Trophoblast cell (in vitro differentiated cells and primary cell): ENCODE measurements at regions not wholly inside any gene's neighbourhood (a gene's known extent, or its start where the extent isn't known, plus 50 kb on each side); places are given as distances from the start of the nearest gene placed in this dataset.

ENCODE experiments used
- DNase-seq, 2 donors: peaks; one replicate each; pipeline ENCODE4 v3.0.0-alpha.2; 2016
- H2AFZ ChIP-seq: 2 replicates; pipeline ENCODE4 v1.6.1; 2013; ENCODE audit warnings: low read length, moderate library complexity, mild to moderate bottlenecking; ENCODE audit not compliant: insufficient read depth, poor library complexity
- H2AK5ac ChIP-seq: 2 replicates; pipeline ENCODE4 v1.6.1; 2013; ENCODE audit warnings: mild to moderate bottlenecking, low read length
- H2BK120ac ChIP-seq: 2 replicates; pipeline ENCODE4 v1.6.1; 2013; ENCODE audit warnings: low read length, mild to moderate bottlenecking, moderate library complexity; ENCODE audit not compliant: insufficient read depth, poor library complexity
- H2BK12ac ChIP-seq: 2 replicates; pipeline ENCODE4 v1.6.1; 2013; ENCODE audit warnings: mild to moderate bottlenecking, low read length, moderate library complexity
- H2BK5ac ChIP-seq: 2 replicates; pipeline ENCODE4 v1.6.1; 2013; ENCODE audit warnings: low read length, low read depth, moderate library complexity, mild to moderate bottlenecking; ENCODE audit not compliant: poor library complexity
- H3K14ac ChIP-seq: 2 replicates; pipeline ENCODE4 v1.6.1; 2013; ENCODE audit warnings: mild to moderate bottlenecking, low read length
- H3K18ac ChIP-seq: 2 replicates; pipeline ENCODE4 v1.6.1; 2013; ENCODE audit warnings: mild to moderate bottlenecking, low read length
- H3K23ac ChIP-seq: 2 replicates; pipeline ENCODE4 v1.6.1; 2013; ENCODE audit warnings: low read length
- H3K27ac ChIP-seq: 2 replicates; pipeline ENCODE4 v1.5.1; 2013; ENCODE audit warnings: low read depth, mild to moderate bottlenecking, inconsistent platforms, low read length, moderate library complexity
- H3K27me3 ChIP-seq: 2 replicates; pipeline ENCODE4 v1.6.1; 2013; ENCODE audit warnings: inconsistent platforms, mild to moderate bottlenecking, low read length, moderate library complexity; ENCODE audit not compliant: insufficient read depth
- H3K36me3 ChIP-seq, 2 experiments: 1 replicate in 1 of 2; 2 replicates in 1 of 2; pipeline ENCODE4 v1.6.1; 2013; ENCODE audit warnings: low read length in 2 of 2, mild to moderate bottlenecking in 2 of 2, moderate library complexity in 1 of 2; ENCODE audit not compliant: insufficient read depth in 2 of 2, control insufficient read depth in 1 of 2
- H3K4ac ChIP-seq: 2 replicates; pipeline ENCODE4 v1.6.1; 2013; ENCODE audit warnings: low read depth, mild to moderate bottlenecking, low read length, moderate library complexity
- H3K4me1 ChIP-seq, 2 experiments: 1 replicate in 1 of 2; 2 replicates in 1 of 2; pipeline ENCODE4 v1.6.1; 2013; ENCODE audit warnings: low read length in 2 of 2, mild to moderate bottlenecking in 2 of 2, moderate library complexity in 1 of 2; ENCODE audit not compliant: insufficient read depth in 2 of 2, control insufficient read depth in 1 of 2
- H3K4me2 ChIP-seq: 2 replicates; pipeline ENCODE4 v1.6.1; 2013; ENCODE audit warnings: inconsistent platforms, mild to moderate bottlenecking, low read length, moderate library complexity
- H3K4me3 ChIP-seq: 2 replicates; pipeline ENCODE4 v1.5.1; 2013; ENCODE audit warnings: mild to moderate bottlenecking, low read depth, low read length, inconsistent platforms
- H3K79me1 ChIP-seq: one replicate; pipeline ENCODE4 v1.6.1; 2013; ENCODE audit warnings: low read length
- H3K79me2 ChIP-seq: 2 replicates; pipeline ENCODE4 v1.6.1; 2013; ENCODE audit warnings: low read length, mild to moderate bottlenecking; ENCODE audit not compliant: control insufficient read depth, insufficient read depth, poor library complexity
- H3K9ac ChIP-seq: 2 replicates; pipeline ENCODE4 v1.6.1; 2013; ENCODE audit warnings: mild to moderate bottlenecking, low read length
- H3K9me3 ChIP-seq: 2 replicates; pipeline ENCODE4 v1.6.1; 2013; ENCODE audit warnings: low read depth, mild to moderate bottlenecking, control low read depth, inconsistent platforms, low read length; ENCODE audit not compliant: insufficient read depth
- H4K12ac ChIP-seq: 2 replicates; pipeline ENCODE4 v1.6.1; 2013; ENCODE audit warnings: low read depth, mild to moderate bottlenecking, low read length, moderate library complexity
- H4K8ac ChIP-seq: 2 replicates; pipeline ENCODE4 v1.6.1; 2013; ENCODE audit warnings: low read depth, mild to moderate bottlenecking, low read length, moderate library complexity
- H4K91ac ChIP-seq: one replicate; pipeline ENCODE4 v1.6.1; 2013; ENCODE audit warnings: low read depth, mild to moderate bottlenecking, low read length, moderate library complexity
- WGBS: extraction: QIAGEN DNeasy Blood & Tissue Kit; methylation state at CpG from one replicate; pipeline ENCODE4 v1.1.7; 2013; ENCODE audit warnings: missing lambda C conversion rate; ENCODE audit not compliant: insufficient read length, insufficient coverage; ENCODE audit errors: extremely low coverage; 5-methylcytosine and 5-hydroxymethylcytosine counted together

DNA sequence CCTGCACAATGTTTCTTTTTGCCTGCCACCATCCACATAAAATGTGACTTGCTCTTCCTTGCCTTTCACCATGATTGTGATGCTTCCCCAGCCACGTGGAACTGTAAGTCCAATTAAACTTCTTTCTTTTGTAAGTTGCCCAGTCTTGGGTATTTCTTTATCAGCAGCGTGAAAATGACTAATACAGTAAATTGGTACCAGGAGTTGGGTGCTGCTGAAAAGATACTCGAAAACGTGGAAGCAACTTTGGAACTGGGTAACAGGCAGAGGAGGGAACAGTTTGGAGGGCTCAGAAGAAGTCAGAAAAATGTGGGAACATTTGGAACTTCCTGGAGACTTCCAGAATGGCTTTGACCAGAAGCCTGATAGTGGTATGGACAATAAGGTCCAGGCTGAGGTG is 425.3 kb downstream of the GPATCH2 start:
- H4K91ac ChIP-seq, result no peak overlapping the region
- H3K4ac ChIP-seq, result no peak overlapping the region
- H2AFZ ChIP-seq, result no peak overlapping the region
- no peak overlapping the region for H3K4me2 ChIP-seq
- H3K4me1 ChIP-seq, result no peaks in the 10 kb centered on the region
- H4K8ac ChIP-seq, result no peak overlapping the region
- H3K18ac ChIP-seq, result no peak overlapping the region
- no peaks in the 10 kb centered on the region for H3K27me3 ChIP-seq
- no peak overlapping the region for H3K9ac ChIP-seq
- no peak overlapping the region for H2BK120ac ChIP-seq
- no peak overlapping the region for H3K4me3 ChIP-seq
- no CpG with 5 or more reads among the region's 4 CpGs for WGBS
- H3K9me3 ChIP-seq, result no peaks in the 10 kb centered on the region
- H2BK5ac ChIP-seq, result no peak overlapping the region
- no peak overlapping the region for H2BK12ac ChIP-seq
- no peaks in the 10 kb centered on the region for H3K79me2 ChIP-seq
- no peak overlapping the region for H3K27ac ChIP-seq
- H2AK5ac ChIP-seq, result no peak overlapping the region
- H3K23ac ChIP-seq, result no peak overlapping the region
- H3K36me3 ChIP-seq, result no peaks in the 10 kb centered on the region
- no peak overlapping the region for H3K14ac ChIP-seq
- no peak overlapping the region for H4K12ac ChIP-seq
- no peaks in the 10 kb centered on the region for H3K79me1 ChIP-seq
- no peak for DNase-seq

GRCh38 chr1:217196616-217197015 is 434.3 kb downstream of the GPATCH2 start:
- Histone ChIP-seq H3K9ac (no peak overlapping the region), H4K12ac (no peak overlapping the region), H3K23ac (no peak overlapping the region), H2BK12ac (no peak overlapping the region), H3K79me1 (no peaks in the 10 kb centered on the region), H3K14ac (no peak overlapping the region), H3K27me3 (no peaks in the 10 kb centered on the region), H4K8ac (no peak overlapping the region), H2AFZ (no peak overlapping the region), H3K4me1 (no peaks in the 10 kb centered on the region), H3K9me3 (no peaks in the 10 kb centered on the region), H2BK5ac (no peak overlapping the region), H3K4me2 (no peak overlapping the region), H3K36me3 (no peaks in the 10 kb centered on the region), H3K4ac (no peak overlapping the region), H3K79me2 (no peaks in the 10 kb centered on the region), H4K91ac (no peak overlapping the region), H2BK120ac (no peak overlapping the region), H3K27ac (no peak overlapping the region), H3K18ac (no peak overlapping the region), H2AK5ac (no peak overlapping the region), H3K4me3 (no peak overlapping the region)
- no peak for DNase-seq
- no CpG with 5 or more reads among the region's 1 CpG for WGBS

- Histone ChIP-seq H3K4me3 (no peak overlapping the region), H3K4me2 (no peak overlapping the region), H3K79me2 (no peaks in the 10 kb centered on the region), H2BK5ac (no peak overlapping the region), H3K23ac (no peak overlapping the region), H3K27me3 (no peaks in the 10 kb centered on the region), H2AFZ (no peak overlapping the region), H3K27ac (no peak overlapping the region), H4K8ac (no peak overlapping the region), H4K91ac (no peak overlapping the region), H3K9me3 (no peaks in the 10 kb centered on the region), H3K18ac (no peak overlapping the region), H3K4me1 (no peaks in the 10 kb centered on the region), H3K4ac (no peak overlapping the region), H3K79me1 (no peaks in the 10 kb centered on the region), H2BK120ac (no peak overlapping the region), H2AK5ac (no peak overlapping the region), H4K12ac (no peak overlapping the region), H3K9ac (no peak overlapping the region), H3K36me3 (no peaks in the 10 kb centered on the region), H2BK12ac (no peak overlapping the region), H3K14ac (no peak overlapping the region)
- WGBS, result no CpG with 5 or more reads among the region's 3 CpGs
- peak in 1 of 2 donors; percentile 51 for DNase-seq
These were observed 437.7 kb downstream of the GPATCH2 start for GRCh38 chr1:217193151-217193550.

- Histone ChIP-seq H2AFZ (no peak overlapping the region), H2BK12ac (no peak overlapping the region), H2BK120ac (no peak overlapping the region), H3K79me2 (no peaks in the 10 kb centered on the region), H3K79me1 (no peaks in the 10 kb centered on the region), H3K23ac (no peak overlapping the region), H3K27ac (no peak overlapping the region), H3K4ac (no peak overlapping the region), H3K4me3 (no peak overlapping the region), H3K36me3 (no peaks in the 10 kb centered on the region), H3K18ac (no peak overlapping the region), H2BK5ac (no peak overlapping the region), H3K14ac (no peak overlapping the region), H3K4me2 (no peak overlapping the region), H4K12ac (no peak overlapping the region), H3K9ac (no peak overlapping the region), H4K8ac (no peak overlapping the region), H3K9me3 (no peaks in the 10 kb centered on the region), H4K91ac (no peak overlapping the region), H2AK5ac (no peak overlapping the region), H3K27me3 (no peaks in the 10 kb centered on the region), H3K4me1 (no peaks in the 10 kb centered on the region)
- DNase-seq, result no peak
- no CpG with 5 or more reads among the region's 2 CpGs for WGBS
These were observed 439.4 kb downstream of the GPATCH2 start for GRCh38 chr1:217191441-217191840.
